ENCODE measurements at regions not wholly inside any gene's neighbourhood (a gene's known extent, or its start where the extent isn't known, plus 50 kb on each side); places are given as distances from the start of the nearest gene placed in this dataset.

DNA sequence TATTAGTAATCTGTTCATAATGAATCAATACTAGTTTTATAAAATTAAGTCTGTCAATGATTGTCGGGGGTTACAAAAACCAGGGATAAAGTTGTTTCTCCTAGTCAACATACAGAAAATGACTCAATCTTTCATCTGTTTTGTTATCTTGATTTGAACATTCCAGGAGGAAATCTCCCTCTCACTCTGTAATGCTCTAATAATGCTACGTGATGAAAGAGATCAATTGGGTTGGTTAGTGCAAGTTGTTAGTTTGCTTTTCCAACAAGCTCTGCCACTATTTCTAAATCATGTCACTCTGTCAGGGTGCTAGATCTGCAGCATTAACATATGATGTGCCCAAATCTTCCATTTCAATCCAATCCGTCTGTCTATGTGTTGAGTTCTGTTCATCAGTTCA is 379.5 kb upstream of the GJE1 start:
- TF ChIP-seq YY1 (IDR thresholded peaks at IDR 0.05; ENCODE audit: insufficient read depth, insufficient read length) (no peak), ZNF274 (IDR thresholded peaks at IDR 0.05; ENCODE audit: low read depth, low read length) (no peak)
